Small intestine (tissue), 7 donors: ENCODE measurements at regions not wholly inside any gene's neighbourhood (a gene's known extent, or its start where the extent isn't known, plus 50 kb on each side); places are given as distances from the start of the nearest gene placed in this dataset.

Experiments used
- DNase-seq, 2 donors: peaks; one replicate each; pipeline versions ENCODE4 v3.0.0 to v3.0.0-alpha.2; 2013
- FAIRE-seq: peaks from 2 replicates; lab custom pipeline; 2012; peaks lifted over from hg19 to GRCh38; lab: Jason Lieb, UNC
- H3K27ac ChIP-seq, 3 donors: one replicate each; pipeline ENCODE4 v1.5.1; 2013; ENCODE audit warnings: low read length in 2 of 3, mild to moderate bottlenecking in 2 of 3, control low read depth in 1 of 3, inconsistent platforms in 1 of 3, low read depth in 1 of 3, moderate library complexity in 1 of 3
- H3K27me3 ChIP-seq, 3 donors: one replicate each; pipeline ENCODE4 v1.6.1; 2013; ENCODE audit warnings: low read length in 3 of 3, inconsistent platforms in 1 of 3; ENCODE audit not compliant: control insufficient read depth in 3 of 3, insufficient read depth in 3 of 3
- H3K36me3 ChIP-seq, 3 donors: one replicate each; pipeline ENCODE4 v1.6.1; 2013; ENCODE audit warnings: low read length in 3 of 3, inconsistent platforms in 1 of 3, low read depth in 1 of 3, mild to moderate bottlenecking in 1 of 3, moderate library complexity in 1 of 3; ENCODE audit not compliant: control insufficient read depth in 3 of 3, insufficient read depth in 2 of 3
- H3K4me1 ChIP-seq, 3 donors: one replicate each; pipeline ENCODE4 v1.6.1; 2013; ENCODE audit warnings: low read length in 2 of 3, inconsistent platforms in 1 of 3, low read depth in 1 of 3, mild to moderate bottlenecking in 1 of 3, moderate library complexity in 1 of 3; ENCODE audit not compliant: control insufficient read depth in 3 of 3, insufficient read depth in 2 of 3
- H3K4me3 ChIP-seq, 3 donors: one replicate each; pipeline ENCODE4 v1.5.1; 2013; ENCODE audit warnings: low read length in 3 of 3, control low read depth in 1 of 3, inconsistent platforms in 1 of 3, low read depth in 1 of 3, mild to moderate bottlenecking in 1 of 3, moderate library complexity in 1 of 3
- H3K9me3 ChIP-seq, 2 donors: one replicate each; pipeline ENCODE4 v1.6.1; 2013; ENCODE audit warnings: low read depth in 1 of 2, low read length in 1 of 2; ENCODE audit not compliant: control insufficient read depth in 2 of 2, insufficient read depth in 1 of 2
- WGBS, 3 donors: extraction: QIAGEN DNeasy Blood & Tissue Kit; methylation state at CpG; one replicate each; pipeline ENCODE4 v1.1.7; 2013; 5-methylcytosine and 5-hydroxymethylcytosine counted together
- donor health status: healthy with polysubstance abuse.
- donor health status: control.
- donor health status: control.
- donor health status: Bipolar disorder and iron deficiency.
- donor health status: healthy.

DNA sequence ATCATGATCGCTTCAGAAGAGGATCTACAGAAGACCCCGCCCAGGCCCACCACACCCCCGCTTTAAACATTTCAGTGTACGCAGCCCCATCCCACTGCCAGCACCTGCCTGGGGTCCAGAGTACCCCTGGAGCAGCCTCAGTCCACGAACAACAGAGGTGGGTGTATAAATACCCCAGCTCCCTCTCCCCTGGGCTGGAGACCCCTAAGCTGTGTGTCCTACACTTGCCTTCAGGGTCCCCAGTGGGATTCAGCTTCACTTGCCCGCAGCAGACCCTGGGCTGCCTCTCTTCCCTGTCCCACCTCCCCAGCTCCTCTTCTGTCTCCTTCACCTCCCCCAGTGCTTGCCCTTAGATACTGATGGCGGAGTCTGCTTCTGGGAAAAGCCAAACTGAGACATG is 105.7 kb downstream of the RBFOX3 start:
- Histone ChIP-seq H3K27ac (no peak overlapping the region), H3K4me1 (peaks cover 0 to 5% (median 0%) of the 10 kb centered on the region in 3 donors), H3K4me3 (no peak overlapping the region), H3K36me3 (no peaks in the 10 kb centered on the region), H3K27me3 (no peaks in the 10 kb centered on the region), H3K9me3 (no peaks in the 10 kb centered on the region)
- FAIRE-seq (no peak), DNase-seq (no peak)
- 78 to 88% (median 80%) methylated on average over 7 of the region's 7 CpGs for WGBS, 3 donors

DNA sequence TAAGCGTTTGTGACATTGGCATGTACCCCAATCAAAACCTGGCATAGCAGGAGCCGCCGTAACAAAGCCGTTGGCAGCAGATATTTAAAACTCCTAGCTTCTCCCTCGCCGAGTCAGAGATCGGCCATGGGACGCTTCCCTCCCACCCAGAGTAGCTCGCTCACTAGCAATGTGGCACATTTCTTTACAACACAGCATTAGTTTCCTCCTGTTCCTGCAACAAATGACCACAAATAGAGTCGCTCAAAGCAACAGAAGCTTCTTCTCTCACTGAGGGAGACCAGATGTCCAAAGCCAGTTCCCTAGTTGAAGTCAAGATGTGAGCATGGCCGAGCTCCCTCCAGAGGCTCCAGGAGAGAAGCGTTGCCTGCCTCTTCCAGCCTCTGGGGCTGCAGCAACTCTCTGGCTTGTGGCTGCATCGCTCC is 106.7 kb downstream of the RBFOX3 start:
- Histone ChIP-seq H3K27me3 (no peaks in the 10 kb centered on the region), H3K27ac (no peak overlapping the region), H3K9me3 (no peaks in the 10 kb centered on the region), H3K4me1 (peaks cover 0 to 5% (median 0%) of the 10 kb centered on the region in 3 donors), H3K4me3 (no peak overlapping the region), H3K36me3 (no peaks in the 10 kb centered on the region)
- DNase-seq (no peak), FAIRE-seq (no peak)
- 74 to 85% (median 84%) methylated on average over 13 of the region's 13 CpGs for WGBS, 3 donors

- H3K27ac ChIP-seq = no peak overlapping the region
- FAIRE-seq = no peak
- 77 to 83% (median 83%) methylated on average over 15 of the region's 15 CpGs for WGBS, 3 donors
Observed at GRCh38 chr17:79503126-79503839, 107.6 kb downstream of the RBFOX3 start.

GRCh38 chr17:79501910-79502309 is 108.9 kb downstream of the RBFOX3 start:
- WGBS, 3 donors = 62 to 93% (median 88%) methylated on average over 3 of the region's 3 CpGs
- Histone ChIP-seq H3K27ac (no peak overlapping the region), H3K4me3 (no peak overlapping the region), H3K4me1 (peaks cover 0 to 5% (median 0%) of the 10 kb centered on the region in 3 donors), H3K9me3 (no peaks in the 10 kb centered on the region), H3K27me3 (no peaks in the 10 kb centered on the region), H3K36me3 (no peaks in the 10 kb centered on the region)
- FAIRE-seq (no peak), DNase-seq (no peak)

More at GRCh38 chr17:79503126-79503839, 107.6 kb downstream of the RBFOX3 start:
- Histone ChIP-seq H3K4me1 (peaks cover 0 to 5% (median 0%) of the 10 kb centered on the region in 3 donors), H3K36me3 (no peaks in the 10 kb centered on the region), H3K4me3 (no peak overlapping the region), H3K27me3 (no peaks in the 10 kb centered on the region), H3K9me3 (no peaks in the 10 kb centered on the region)
- DNase-seq = no peak

GRCh38 chr17:79500745-79501618 is 109.9 kb downstream of the RBFOX3 start:
- WGBS, 3 donors = 10 to 31% (median 20%) methylated on average over 23 of the region's 23 CpGs
- peak; percentile 45 to 56 for DNase-seq
- no peak overlapping the region for H3K27ac ChIP-seq
- no peak for FAIRE-seq
- no peak overlapping the region for H3K4me3 ChIP-seq
- H3K9me3 ChIP-seq = no peaks in the 10 kb centered on the region
- H3K4me1 ChIP-seq = peaks cover 0 to 5% (median 0%) of the 10 kb centered on the region in 3 donors
- H3K36me3 ChIP-seq = no peaks in the 10 kb centered on the region
- H3K27me3 ChIP-seq = no peaks in the 10 kb centered on the region

DNA sequence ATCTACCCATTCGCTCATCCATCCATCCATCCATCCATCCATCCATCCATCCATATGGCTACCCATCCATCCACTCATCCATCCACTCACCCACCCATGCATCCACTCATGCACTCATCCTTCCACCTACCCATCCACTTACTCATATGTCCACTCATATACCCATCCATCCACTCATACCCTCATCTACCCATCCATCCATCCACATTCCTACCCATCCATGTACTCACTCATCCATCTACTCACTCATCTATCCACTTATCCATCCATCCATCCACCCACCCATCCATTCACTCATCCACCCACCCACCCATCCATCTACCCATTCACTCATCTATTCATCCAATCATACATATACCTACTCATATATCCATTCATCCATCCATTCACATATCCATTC is 112.0 kb downstream of the RBFOX3 start:
- no peaks in the 10 kb centered on the region for H3K27me3 ChIP-seq
- H3K4me3 ChIP-seq = no peak overlapping the region
- 0% methylated on average over 1 of the region's 1 CpG for WGBS, 3 donors
- FAIRE-seq (no peak), DNase-seq (no peak)
- no peaks in the 10 kb centered on the region for H3K36me3 ChIP-seq
- H3K9me3 ChIP-seq = peaks cover 0 to 9% of the 10 kb centered on the region in 2 donors
- peaks cover 0 to 5% (median 0%) of the 10 kb centered on the region in 3 donors for H3K4me1 ChIP-seq
- no peak overlapping the region for H3K27ac ChIP-seq

DNA sequence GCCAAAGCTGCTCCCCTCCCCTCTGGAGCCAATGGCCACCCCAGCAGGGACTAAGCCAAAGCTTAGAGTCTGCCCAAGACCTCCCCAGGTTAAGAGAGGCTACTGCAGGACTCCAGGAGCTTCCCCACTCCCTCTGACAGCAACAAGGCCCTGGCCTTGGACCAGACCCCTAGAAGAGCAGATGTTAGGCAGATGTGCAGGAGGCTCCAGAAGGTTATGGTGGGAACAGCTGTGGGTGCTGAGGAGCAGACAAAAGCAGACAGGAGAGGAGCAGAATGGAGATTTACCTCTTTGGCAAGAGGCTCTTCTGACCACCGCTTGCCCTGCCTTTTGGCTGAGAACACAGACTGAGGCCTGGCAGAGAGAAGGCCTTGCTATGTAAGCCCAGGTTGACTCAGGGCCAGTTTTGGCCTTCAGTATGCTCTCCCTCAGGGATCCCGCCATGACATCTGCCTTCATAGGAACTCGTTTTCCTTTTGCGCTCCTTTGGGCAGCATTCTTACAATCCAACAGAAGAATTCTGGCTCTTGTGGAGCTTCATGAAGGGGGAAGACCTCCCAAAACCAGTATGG is 113.0 kb downstream of the RBFOX3 start:
- peaks cover 0 to 5% (median 0%) of the 10 kb centered on the region in 3 donors for H3K4me1 ChIP-seq
- FAIRE-seq = no peak
- WGBS, 3 donors = 86 to 93% (median 93%) methylated on average over 4 of the region's 4 CpGs

DNA sequence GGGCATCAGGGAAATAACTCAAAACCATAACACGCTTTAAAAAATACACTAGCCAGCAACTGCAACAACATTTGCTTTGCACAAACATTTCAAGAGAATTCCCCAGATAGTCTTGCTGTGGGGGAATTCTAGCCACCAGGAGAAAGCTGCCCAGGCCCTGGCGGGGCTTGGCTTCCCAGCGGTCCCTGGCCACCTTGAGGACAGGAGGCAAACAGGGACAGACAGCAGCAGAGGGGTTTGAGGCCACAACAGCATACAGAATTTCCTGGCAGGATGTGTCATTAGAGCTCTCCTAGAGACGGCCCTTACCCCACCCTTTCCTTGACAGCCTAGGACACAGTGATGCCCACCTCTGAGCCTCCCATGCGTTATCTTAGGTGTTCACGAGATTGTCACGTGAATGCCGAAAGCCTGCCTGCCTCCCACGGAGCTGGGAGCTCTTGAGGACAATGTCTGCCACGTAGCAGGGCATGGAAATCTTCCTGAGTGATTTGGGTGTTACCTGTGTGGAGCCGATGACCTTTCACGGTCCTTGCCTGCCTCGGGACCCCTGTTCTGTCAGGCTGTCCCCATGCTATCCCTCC is 114.3 kb downstream of the RBFOX3 start:
- WGBS, 3 donors = 42 to 65% (median 47%) methylated on average over 13 of the region's 13 CpGs
- no peak for FAIRE-seq
- H3K27ac ChIP-seq = no peak overlapping the region

More for the DNA sequence above, 113.0 kb downstream of the RBFOX3 start:
- Histone ChIP-seq H3K27me3 (no peaks in the 10 kb centered on the region), H3K4me3 (no peak overlapping the region), H3K9me3 (peaks cover 0 to 13% of the 10 kb centered on the region in 2 donors), H3K27ac (no peak overlapping the region), H3K36me3 (no peaks in the 10 kb centered on the region)
- no peak for DNase-seq

More for the DNA sequence above, 114.3 kb downstream of the RBFOX3 start:
- DNase-seq = no peak
- Histone ChIP-seq H3K4me3 (no peak overlapping the region), H3K4me1 (peaks cover 0 to 4% (median 0%) of the 10 kb centered on the region in 3 donors), H3K36me3 (no peaks in the 10 kb centered on the region), H3K27me3 (no peaks in the 10 kb centered on the region), H3K9me3 (peaks cover 0 to 15% of the 10 kb centered on the region in 2 donors)
